ENCODE measurements at regions not wholly inside any gene's neighbourhood (a gene's known extent, or its start where the extent isn't known, plus 50 kb on each side); places are given as distances from the start of the nearest gene placed in this dataset.

DNA sequence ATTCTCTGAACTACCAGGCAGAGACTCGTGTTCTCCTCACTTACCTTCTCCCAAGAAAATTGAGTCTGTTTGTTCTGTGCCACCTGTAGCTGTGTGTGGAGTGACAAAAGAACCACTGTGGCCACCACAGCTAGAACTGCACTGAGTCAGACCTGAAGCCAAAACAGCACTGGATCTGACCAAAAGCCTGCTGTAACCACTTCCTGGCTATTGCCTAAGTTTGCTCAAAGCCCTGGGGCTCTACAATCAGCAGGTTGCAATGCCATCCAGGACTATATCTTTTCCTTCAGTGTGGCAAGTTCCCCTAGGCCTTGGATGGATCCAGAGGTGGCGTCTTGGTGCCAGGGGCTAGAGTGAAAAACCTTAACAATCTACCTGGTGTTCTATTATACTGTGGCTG lies 449.1 kb downstream of the FAM133A start:
- H4K20me1 ChIP-seq (ENCODE audit: insufficient read depth, low read length): no peaks in the 10 kb centered on the region
- H2AFZ ChIP-seq (ENCODE audit: low read depth, low read length): no peak overlapping the region
- Mint-ChIP-seq H3K27ac (ENCODE audit: unreplicated experiment) (no peak overlapping the region), H3K9me3 (ENCODE audit: unreplicated experiment) (no peaks in the 10 kb centered on the region), H3K4me1 (ENCODE audit: low read depth, unreplicated experiment) (no peaks in the 10 kb centered on the region), H3K27me3 (ENCODE audit: low read depth, unreplicated experiment) (no peaks in the 10 kb centered on the region), H3K36me3 (ENCODE audit: low read depth, unreplicated experiment) (no peaks in the 10 kb centered on the region), H3K4me3 (ENCODE audit: unreplicated experiment) (no peak overlapping the region)
- H3K4me2 ChIP-seq (ENCODE audit: low read length): no peak overlapping the region
- no peaks in the 10 kb centered on the region for H3K9me3 ChIP-seq (ENCODE audit: insufficient read depth, low read depth, low read length)
- H3K9ac ChIP-seq (ENCODE audit: low read length): no peak overlapping the region
- H3K79me2 ChIP-seq (ENCODE audit: insufficient read depth, low read length): no peaks in the 10 kb centered on the region
- H3K27ac ChIP-seq (ENCODE audit: low read depth, low read length): no peak overlapping the region
- H3K36me3 ChIP-seq (ENCODE audit: insufficient read depth, low read length): no peaks in the 10 kb centered on the region
- no peaks in the 10 kb centered on the region for H3K27me3 ChIP-seq (ENCODE audit: insufficient read depth, low read length)
- FAIRE-seq (no peak), DNase-seq (ENCODE audit: low read depth) (no peak)
- H3K4me1 ChIP-seq (ENCODE audit: insufficient read depth, low read length): no peaks in the 10 kb centered on the region
- H3K4me3 ChIP-seq (ENCODE audit: insufficient read depth, low read depth, low read length): no peak overlapping the region
- TF ChIP-seq EZH2 (IDR thresholded peaks at IDR 0.05; ENCODE audit: insufficient read depth, low read length): no peak
- TF ChIP-seq, protein P1, sequence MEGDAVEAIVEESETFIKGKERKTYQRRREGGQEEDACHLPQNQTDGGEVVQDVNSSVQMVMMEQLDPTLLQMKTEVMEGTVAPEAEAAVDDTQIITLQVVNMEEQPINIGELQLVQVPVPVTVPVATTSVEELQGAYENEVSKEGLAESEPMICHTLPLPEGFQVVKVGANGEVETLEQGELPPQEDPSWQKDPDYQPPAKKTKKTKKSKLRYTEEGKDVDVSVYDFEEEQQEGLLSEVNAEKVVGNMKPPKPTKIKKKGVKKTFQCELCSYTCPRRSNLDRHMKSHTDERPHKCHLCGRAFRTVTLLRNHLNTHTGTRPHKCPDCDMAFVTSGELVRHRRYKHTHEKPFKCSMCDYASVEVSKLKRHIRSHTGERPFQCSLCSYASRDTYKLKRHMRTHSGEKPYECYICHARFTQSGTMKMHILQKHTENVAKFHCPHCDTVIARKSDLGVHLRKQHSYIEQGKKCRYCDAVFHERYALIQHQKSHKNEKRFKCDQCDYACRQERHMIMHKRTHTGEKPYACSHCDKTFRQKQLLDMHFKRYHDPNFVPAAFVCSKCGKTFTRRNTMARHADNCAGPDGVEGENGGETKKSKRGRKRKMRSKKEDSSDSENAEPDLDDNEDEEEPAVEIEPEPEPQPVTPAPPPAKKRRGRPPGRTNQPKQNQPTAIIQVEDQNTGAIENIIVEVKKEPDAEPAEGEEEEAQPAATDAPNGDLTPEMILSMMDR (IDR thresholded peaks at IDR 0.05; ENCODE audit: insufficient read depth, low read depth, low read length): no peak

DNA sequence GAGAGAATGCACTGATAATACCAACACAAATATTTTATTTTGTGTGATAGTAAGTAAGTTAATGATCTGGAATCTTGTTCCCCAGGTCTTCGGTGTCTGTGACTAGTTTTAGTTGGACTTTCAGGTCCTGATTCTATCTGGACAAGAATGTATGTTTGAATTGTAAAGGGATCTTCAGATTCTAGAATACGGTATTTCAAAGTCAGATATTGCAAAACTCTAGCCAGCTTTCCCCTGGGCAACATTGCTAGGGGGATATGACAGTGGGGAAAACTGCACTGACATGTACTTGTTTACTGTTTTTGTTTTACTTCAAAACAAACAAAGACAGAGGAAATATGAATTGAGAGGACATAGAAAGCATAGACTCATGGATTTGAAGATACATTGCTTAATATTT lies 489.0 kb downstream of the FAM133A start:
- H3K4me1 ChIP-seq (ENCODE audit: insufficient read depth, low read length): no peaks in the 10 kb centered on the region
- H4K20me1 ChIP-seq (ENCODE audit: insufficient read depth, low read length): no peaks in the 10 kb centered on the region
- H3K79me2 ChIP-seq (ENCODE audit: insufficient read depth, low read length): no peaks in the 10 kb centered on the region
- no peak overlapping the region for H2AFZ ChIP-seq (ENCODE audit: low read depth, low read length)
- TF ChIP-seq EZH2 (IDR thresholded peaks at IDR 0.05; ENCODE audit: insufficient read depth, low read length): no peak
- TF ChIP-seq, protein P1 (IDR thresholded peaks at IDR 0.05; ENCODE audit: insufficient read depth, low read depth, low read length): no peak
- Mint-ChIP-seq H3K36me3 (ENCODE audit: low read depth, unreplicated experiment) (no peaks in the 10 kb centered on the region), H3K9me3 (ENCODE audit: unreplicated experiment) (no peaks in the 10 kb centered on the region), H3K27me3 (ENCODE audit: low read depth, unreplicated experiment) (no peaks in the 10 kb centered on the region), H3K27ac (ENCODE audit: unreplicated experiment) (no peak overlapping the region), H3K4me1 (ENCODE audit: low read depth, unreplicated experiment) (no peaks in the 10 kb centered on the region), H3K4me3 (ENCODE audit: unreplicated experiment) (no peak overlapping the region)
- H3K36me3 ChIP-seq (ENCODE audit: insufficient read depth, low read length): no peaks in the 10 kb centered on the region
- DNase-seq (ENCODE audit: low read depth) (no peak), FAIRE-seq (peak; percentile 47)
- H3K4me3 ChIP-seq (ENCODE audit: insufficient read depth, low read depth, low read length): no peak overlapping the region
- H3K4me2 ChIP-seq (ENCODE audit: low read length): no peak overlapping the region
- no peaks in the 10 kb centered on the region for H3K27me3 ChIP-seq (ENCODE audit: insufficient read depth, low read length)
- H3K27ac ChIP-seq (ENCODE audit: low read depth, low read length): no peak overlapping the region
- H3K9me3 ChIP-seq (ENCODE audit: insufficient read depth, low read depth, low read length): no peaks in the 10 kb centered on the region
- H3K9ac ChIP-seq (ENCODE audit: low read length): no peak overlapping the region

DNA sequence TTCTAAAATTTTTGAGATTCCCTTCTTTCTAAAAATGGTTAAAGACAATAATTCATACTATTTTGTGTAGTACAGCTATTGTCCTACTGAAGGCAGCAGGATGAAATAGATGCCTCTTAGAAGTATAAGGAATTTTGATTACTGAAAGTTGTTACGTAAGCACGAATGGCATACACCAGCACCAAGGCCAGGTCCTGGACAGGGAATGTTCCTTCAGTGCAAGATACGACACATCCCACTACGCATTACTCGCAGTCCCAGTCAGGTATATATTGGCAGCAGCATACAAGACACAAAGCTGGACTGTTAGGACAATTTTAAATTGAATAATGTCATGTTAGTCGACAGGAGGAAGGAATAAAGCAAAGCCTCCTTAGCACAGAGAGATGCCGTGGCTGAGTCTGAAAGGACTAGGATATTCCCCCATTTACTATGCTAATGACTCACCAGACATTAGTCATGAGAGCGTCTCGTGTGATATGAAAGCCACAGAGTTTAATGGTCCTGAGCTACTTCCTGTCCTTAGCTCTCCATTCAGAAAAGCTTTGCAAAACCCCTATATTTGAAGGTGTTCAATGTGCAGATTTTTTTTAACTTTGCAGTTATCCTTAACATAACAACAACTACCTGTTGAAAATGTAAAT lies 504.3 kb downstream of the FAM133A start:
- Mint-ChIP-seq H3K27ac (ENCODE audit: unreplicated experiment) (no peak overlapping the region), H3K36me3 (ENCODE audit: low read depth, unreplicated experiment) (no peaks in the 10 kb centered on the region), H3K9me3 (ENCODE audit: unreplicated experiment) (no peaks in the 10 kb centered on the region), H3K4me1 (ENCODE audit: low read depth, unreplicated experiment) (no peaks in the 10 kb centered on the region), H3K4me3 (ENCODE audit: unreplicated experiment) (no peak overlapping the region), H3K27me3 (ENCODE audit: low read depth, unreplicated experiment) (no peaks in the 10 kb centered on the region)
- no peaks in the 10 kb centered on the region for H3K9me3 ChIP-seq (ENCODE audit: insufficient read depth, low read depth, low read length)
- no peak overlapping the region for H2AFZ ChIP-seq (ENCODE audit: low read depth, low read length)
- no peaks in the 10 kb centered on the region for H3K36me3 ChIP-seq (ENCODE audit: insufficient read depth, low read length)
- H3K27me3 ChIP-seq (ENCODE audit: insufficient read depth, low read length): no peaks in the 10 kb centered on the region
- no peaks in the 10 kb centered on the region for H4K20me1 ChIP-seq (ENCODE audit: insufficient read depth, low read length)
- H3K4me3 ChIP-seq (ENCODE audit: insufficient read depth, low read depth, low read length): no peak overlapping the region
- DNase-seq (ENCODE audit: low read depth) (no peak), FAIRE-seq (peak; percentile 93)
- no peaks in the 10 kb centered on the region for H3K4me1 ChIP-seq (ENCODE audit: insufficient read depth, low read length)
- H3K79me2 ChIP-seq (ENCODE audit: insufficient read depth, low read length): no peaks in the 10 kb centered on the region
- no peak overlapping the region for H3K27ac ChIP-seq (ENCODE audit: low read depth, low read length)
- H3K4me2 ChIP-seq (ENCODE audit: low read length): peak overlapping the region; percentile 28
- no peak overlapping the region for H3K9ac ChIP-seq (ENCODE audit: low read length)
- TF ChIP-seq, protein P1 (IDR thresholded peaks at IDR 0.05; ENCODE audit: insufficient read depth, low read depth, low read length): no peak
- TF ChIP-seq EZH2 (IDR thresholded peaks at IDR 0.05; ENCODE audit: insufficient read depth, low read length): no peak

Data from astrocyte (in vitro differentiated cells and primary cell).